ENCODE measurements at regions not wholly inside any gene's neighbourhood (a gene's known extent, or its start where the extent isn't known, plus 50 kb on each side); places are given as distances from the start of the nearest gene placed in this dataset.

GRCh38 chr4:103996064-103996463, 276.3 kb upstream of the TACR3 start:
- no CpG with 5 or more reads among the region's 2 CpGs for WGBS (ENCODE audit: extremely low coverage, insufficient read length, low lambda C conversion rate)
- Histone ChIP-seq H2AK5ac (ENCODE audit: insufficient read length, low read length) (no peak overlapping the region), H3K79me1 (ENCODE audit: insufficient read depth, low read depth, low read length, poor library complexity, severe bottlenecking) (no peaks in the 10 kb centered on the region), H3T11ph (ENCODE audit: low read length) (no peak overlapping the region), H3K23ac (ENCODE audit: insufficient read length, low read depth, low read length) (no peak overlapping the region), H3K9ac (ENCODE audit: extremely low read depth, insufficient read length, low read length) (no peak overlapping the region), H2BK12ac (ENCODE audit: insufficient read length, low read depth, low read length) (no peak overlapping the region), H4K5ac (ENCODE audit: insufficient read length, low read depth, low read length) (no peak overlapping the region), H3K18ac (ENCODE audit: insufficient read length, low read depth, low read length) (no peak overlapping the region), H3K4ac (ENCODE audit: low read depth, low read length) (no peak overlapping the region), H2BK20ac (ENCODE audit: low read depth, low read length, poor library complexity, severe bottlenecking) (no peak overlapping the region), H3K4me2 (ENCODE audit: insufficient read depth, insufficient read length, low read length) (no peak overlapping the region), H3K14ac (ENCODE audit: insufficient read depth, low read length) (no peak overlapping the region), H2BK5ac (ENCODE audit: insufficient read length, low read length) (no peak overlapping the region), H2BK15ac (ENCODE audit: low read depth, low read length) (no peak overlapping the region), H4K91ac (ENCODE audit: insufficient read length, low read depth, low read length) (no peak overlapping the region), H3K27ac (ENCODE audit: insufficient read length, low read depth, low read length) (no peak overlapping the region), H3K27me3 (ENCODE audit: insufficient read depth, low read length) (no peaks in the 10 kb centered on the region), H3K56ac (ENCODE audit: insufficient read length, low read depth, low read length) (no peak overlapping the region), H2AFZ (ENCODE audit: low read length) (no peak overlapping the region), H3K79me2 (ENCODE audit: insufficient read depth, low read length) (no peaks in the 10 kb centered on the region), H4K8ac (replicated peaks; ENCODE audit: insufficient read length, low read depth, low read length) (no peak overlapping the region), H4K20me1 (ENCODE audit: control insufficient read depth, insufficient read depth, insufficient read length) (no peaks in the 10 kb centered on the region), H3K9me3 (ENCODE audit: control insufficient read depth, low read depth, low read length) (no peaks in the 10 kb centered on the region), H2BK120ac (ENCODE audit: low read depth, low read length, poor library complexity, severe bottlenecking) (no peak overlapping the region), H3K23me2 (ENCODE audit: insufficient read length, low read depth, low read length, poor library complexity, severe bottlenecking) (no peaks in the 10 kb centered on the region), H3K4me1 (ENCODE audit: insufficient read depth, low read length) (0 out of 2 replicates have a peak, but pooled peaks cover 2% of the 10 kb centered on the region)
- Mint-ChIP-seq H3K9me3 (peaks cover 13 to 15% of the 10 kb centered on the region in 2 experiments), H3K27ac (peak overlapping the region; percentile 62 to 98 (median 95)), H3K4me3 (peak overlapping the region in 1 of 2 experiments; percentile 16; a peak in 1 of 5 replicates), H3K4me1 (peaks cover 17% of the 10 kb centered on the region in 2 experiments), H3K36me3 (ENCODE audit: insufficient read depth in 1 of 3, low read depth in 3 of 3) (peaks cover 7 to 14% (median 13%) of the 10 kb centered on the region in 3 experiments), H3K27me3 (ENCODE audit: low read depth) (no peaks in the 10 kb centered on the region)
- TF ChIP-seq CTCF (conservative IDR thresholded peaks at IDR 0.05): no peak
- no peak for DNase-seq

Measured in H9 (cell line).